ENCODE measurements at regions not wholly inside any gene's neighbourhood (a gene's known extent, or its start where the extent isn't known, plus 50 kb on each side); places are given as distances from the start of the nearest gene placed in this dataset.

GRCh38 chr14:46490238-46490685, 161.3 kb downstream of the RPL10L start:
- Histone ChIP-seq H3K27ac (no peak overlapping the region), H3K4me3 (no peak overlapping the region), H3K36me3 (replicated peaks in 1 of 2) (no peaks in the 10 kb centered on the region), H3K27me3 (no peaks in the 10 kb centered on the region), H3K4me1 (replicated peaks in 1 of 2) (no peaks in the 10 kb centered on the region), H3K9me3 (replicated peaks in 1 of 3) (no peaks in the 10 kb centered on the region)
- TF ChIP-seq POLR2A (IDR thresholded peaks at IDR 0.05) (no peak), CTCF (IDR thresholded peaks at IDR 0.05) (no peak)
- WGBS, 4 donors = 39 to 63% (median 53%) methylated on average over 1 of the region's 1 CpG
- no peak for DNase-seq
- intact Hi-C loops (cut with DNase I) = no loop called here

- Histone ChIP-seq H3K4me1 (replicated peaks in 1 of 2) (no peaks in the 10 kb centered on the region), H3K9me3 (replicated peaks in 1 of 3) (no peaks in the 10 kb centered on the region), H3K27me3 (no peaks in the 10 kb centered on the region), H3K27ac (no peak overlapping the region), H3K4me3 (no peak overlapping the region), H3K36me3 (replicated peaks in 1 of 2) (no peaks in the 10 kb centered on the region)
- WGBS, 4 donors = 77 to 85% (median 79%) methylated on average over 5 of the region's 5 CpGs
- intact Hi-C loops (cut with DNase I) = no loop called here
- TF ChIP-seq POLR2A (IDR thresholded peaks at IDR 0.05) (no peak), CTCF (IDR thresholded peaks at IDR 0.05) (no peak)
- DNase-seq = no peak
Observed at GRCh38 chr14:46488374-46488773, 163.2 kb downstream of the RPL10L start.

GRCh38 chr14:46487582-46488350, 163.8 kb downstream of the RPL10L start:
- H3K36me3 ChIP-seq (replicated peaks in 1 of 2) = no peaks in the 10 kb centered on the region
- no peak overlapping the region for H3K27ac ChIP-seq
- H3K4me3 ChIP-seq = no peak overlapping the region
- WGBS, 4 donors = 75 to 90% (median 81%) methylated on average over 10 of the region's 10 CpGs
- no peaks in the 10 kb centered on the region for H3K9me3 ChIP-seq (replicated peaks in 1 of 3)
- no peak for DNase-seq
- H3K27me3 ChIP-seq = no peaks in the 10 kb centered on the region
- no peaks in the 10 kb centered on the region for H3K4me1 ChIP-seq (replicated peaks in 1 of 2)
- TF ChIP-seq CTCF (IDR thresholded peaks at IDR 0.05) = no peak
- TF ChIP-seq POLR2A (IDR thresholded peaks at IDR 0.05) = no peak
- intact Hi-C loops (cut with DNase I) = no loop called here

- no peak for DNase-seq
- H3K36me3 ChIP-seq (replicated peaks in 1 of 2) = no peaks in the 10 kb centered on the region
- intact Hi-C loops (cut with DNase I) = no loop called here
- H3K4me1 ChIP-seq (replicated peaks in 1 of 2) = no peaks in the 10 kb centered on the region
- H3K4me3 ChIP-seq = no peak overlapping the region
- H3K9me3 ChIP-seq (replicated peaks in 1 of 3) = no peaks in the 10 kb centered on the region
- no peak overlapping the region for H3K27ac ChIP-seq
- no peaks in the 10 kb centered on the region for H3K27me3 ChIP-seq
- TF ChIP-seq CTCF (IDR thresholded peaks at IDR 0.05) (no peak), POLR2A (IDR thresholded peaks at IDR 0.05) (no peak)
Observed at GRCh38 chr14:46482200-46482599, 169.4 kb downstream of the RPL10L start.
